GM19238 (cell line): ENCODE measurements at regions not wholly inside any gene's neighbourhood (a gene's known extent, or its start where the extent isn't known, plus 50 kb on each side); places are given as distances from the start of the nearest gene placed in this dataset.

Source experiments
- DNase-seq: peaks from one replicate; pipeline ENCODE4 v3.0.0; 2011; ENCODE audit warnings: low spot score; ENCODE audit not compliant: insufficient read length

- no peak for DNase-seq
These were observed 475.7 kb downstream of the ENC1 start for GRCh38 chr5:74164725-74165235.

GRCh38 chr5:74162524-74162923, 478.0 kb downstream of the ENC1 start:
- DNase-seq = no peak

GRCh38 chr5:74161170-74161569, 479.4 kb downstream of the ENC1 start:
- no peak for DNase-seq

GRCh38 chr5:74156728-74157383, 483.7 kb downstream of the ENC1 start:
- DNase-seq = no peak

- no peak for DNase-seq
These were observed 485.0 kb downstream of the ENC1 start for GRCh38 chr5:74155501-74155900.

- DNase-seq = no peak
These were observed 486.0 kb downstream of the ENC1 start for GRCh38 chr5:74154526-74154925.

GRCh38 chr5:74153255-74153790, 487.2 kb downstream of the ENC1 start:
- no peak for DNase-seq

- no peak for DNase-seq
These were observed 487.8 kb downstream of the ENC1 start for GRCh38 chr5:74152625-74153254.

- DNase-seq = no peak
These were observed 488.4 kb downstream of the ENC1 start for GRCh38 chr5:74152136-74152535.

GRCh38 chr5:74149395-74149794, 491.1 kb downstream of the ENC1 start:
- DNase-seq = no peak

- no peak for DNase-seq
These were observed 492.2 kb downstream of the ENC1 start for GRCh38 chr5:74148321-74148720.

GRCh38 chr5:74146796-74147195, 493.7 kb downstream of the ENC1 start:
- DNase-seq = no peak

GRCh38 chr5:74145951-74146350, 494.6 kb downstream of the ENC1 start:
- no peak for DNase-seq

- DNase-seq = no peak
These were observed 496.7 kb downstream of the ENC1 start for GRCh38 chr5:74143721-74144330.

- no peak for DNase-seq
These were observed 497.4 kb downstream of the ENC1 start for GRCh38 chr5:74143151-74143550.

- no peak for DNase-seq
These were observed 499.5 kb downstream of the ENC1 start for GRCh38 chr5:74141053-74141452.

- DNase-seq = no peak
These were observed 500.1 kb downstream of the ENC1 start for GRCh38 chr5:74140409-74140808.

GRCh38 chr5:74139589-74139988, 500.9 kb downstream of the ENC1 start:
- DNase-seq = no peak

- no peak for DNase-seq
These were observed 501.8 kb downstream of the ENC1 start for GRCh38 chr5:74138721-74139120.

GRCh38 chr5:74136276-74136825, 504.2 kb downstream of the ENC1 start:
- DNase-seq = no peak

GRCh38 chr5:74135033-74135432, 505.5 kb downstream of the ENC1 start:
- DNase-seq = no peak

- DNase-seq = no peak
These were observed 506.5 kb downstream of the ARHGEF28 start for GRCh38 chr5:74132485-74132884.
